Mammary epithelial cell (primary cell): ENCODE measurements at regions not wholly inside any gene's neighbourhood (a gene's known extent, or its start where the extent isn't known, plus 50 kb on each side); places are given as distances from the start of the nearest gene placed in this dataset.

Source experiments
- CTCF ChIP-seq, 2 donors: IDR thresholded peaks in 1 of 2; conservative IDR thresholded peaks in 1 of 2; 2 replicates each; pipeline ENCODE4 v1.5.1; 2011 to 2012; ENCODE audit warnings: inconsistent platforms in 2 of 2, low read length in 2 of 2, mild to moderate bottlenecking in 2 of 2, control low read depth in 1 of 2, low read depth in 1 of 2; ENCODE audit not compliant: insufficient read depth in 1 of 2; ENCODE audit errors: extremely low read depth in 1 of 2
- EZH2 ChIP-seq: IDR thresholded peaks from 2 replicates; pipeline ENCODE4 v1.6.1; 2012; ENCODE audit warnings: low read length, inconsistent platforms, borderline replicate concordance

GRCh38 chr9:25808554-25808953 lies 130.3 kb upstream of the TUSC1 start:
- TF ChIP-seq EZH2 (no peak), CTCF (conservative IDR thresholded peaks at IDR 0.05 in 1 of 2, IDR thresholded peaks at IDR 0.05 in 1 of 2; ENCODE audit: extremely low read depth in 1 of 2, insufficient read depth in 1 of 2, low read depth in 1 of 2, low read length in 2 of 2) (no peak)
